ENCODE measurements at regions not wholly inside any gene's neighbourhood (a gene's known extent, or its start where the extent isn't known, plus 50 kb on each side); places are given as distances from the start of the nearest gene placed in this dataset.

DNA sequence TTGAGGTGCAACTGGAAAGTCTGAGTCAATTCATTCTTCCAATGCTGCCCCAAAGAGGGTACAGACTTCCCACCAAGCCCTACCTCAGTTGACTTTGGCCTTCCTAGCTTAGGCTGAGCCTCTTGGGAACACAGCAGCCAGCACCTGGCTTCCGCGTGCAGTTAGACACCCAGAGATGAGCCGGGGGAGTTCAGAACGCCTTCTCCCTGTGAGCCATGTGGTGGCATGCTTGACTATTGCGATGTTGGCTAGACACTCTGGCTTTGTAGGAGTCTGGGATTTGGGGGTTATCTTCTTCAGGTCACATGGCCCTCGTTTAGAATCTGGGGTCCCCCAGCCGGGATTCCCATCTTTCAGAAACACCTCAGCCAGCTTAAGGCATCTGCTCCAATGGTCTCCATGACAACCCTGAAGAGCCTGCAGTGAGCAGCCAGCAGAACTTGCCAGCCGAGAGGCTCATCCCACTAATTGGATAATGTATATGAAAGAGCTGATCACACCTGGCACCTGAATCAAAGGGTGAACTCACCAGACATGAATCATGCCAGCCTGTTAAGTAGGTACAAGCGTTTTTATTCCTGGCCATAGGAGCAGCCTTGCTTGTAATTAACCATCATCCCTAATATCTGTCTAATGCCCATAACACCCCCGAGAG lies 167.5 kb downstream of the SYK start:
- no peaks in the 10 kb centered on the region for H3K36me3 ChIP-seq (ENCODE audit: insufficient read depth, low read length)
- H3K4me1 ChIP-seq (ENCODE audit: insufficient read depth, low read length): peaks cover 16% of the 10 kb centered on the region
- no peak overlapping the region for H3K9ac ChIP-seq (ENCODE audit: low read depth, low read length)
- no peaks in the 10 kb centered on the region; the same call in 1 of the 2 replicates for H3K9me3 ChIP-seq (ENCODE audit: control insufficient read depth, insufficient read depth, low read length)

- Histone ChIP-seq H3K4me1 (ENCODE audit: insufficient read depth, low read length) (peaks cover 13% of the 10 kb centered on the region), H3K9me3 (ENCODE audit: control insufficient read depth, insufficient read depth, low read length) (no peaks in the 10 kb centered on the region; the same call in 1 of the 2 replicates), H3K9ac (ENCODE audit: low read depth, low read length) (no peak overlapping the region), H3K36me3 (ENCODE audit: insufficient read depth, low read length) (no peaks in the 10 kb centered on the region)
Measured at GRCh38 chr9:90970608-90971007, 169.0 kb downstream of the SYK start.

- no peaks in the 10 kb centered on the region; the same call in 1 of the 2 replicates for H3K9me3 ChIP-seq (ENCODE audit: control insufficient read depth, insufficient read depth, low read length)
- H3K4me1 ChIP-seq (ENCODE audit: insufficient read depth, low read length): peaks cover 7% of the 10 kb centered on the region
- H3K9ac ChIP-seq (ENCODE audit: low read depth, low read length): no peak overlapping the region
- no peaks in the 10 kb centered on the region for H3K36me3 ChIP-seq (ENCODE audit: insufficient read depth, low read length)
Measured at GRCh38 chr9:90972057-90972456, 170.4 kb downstream of the SYK start.

- H3K9me3 ChIP-seq (ENCODE audit: control insufficient read depth, insufficient read depth, low read length): no peaks in the 10 kb centered on the region
- no peaks in the 10 kb centered on the region for H3K4me1 ChIP-seq (ENCODE audit: insufficient read depth, low read length)
- H3K9ac ChIP-seq (ENCODE audit: low read depth, low read length): no peak overlapping the region
- H3K36me3 ChIP-seq (ENCODE audit: insufficient read depth, low read length): no peaks in the 10 kb centered on the region
Measured at GRCh38 chr9:90974016-90974415, 172.4 kb downstream of the SYK start.

DNA sequence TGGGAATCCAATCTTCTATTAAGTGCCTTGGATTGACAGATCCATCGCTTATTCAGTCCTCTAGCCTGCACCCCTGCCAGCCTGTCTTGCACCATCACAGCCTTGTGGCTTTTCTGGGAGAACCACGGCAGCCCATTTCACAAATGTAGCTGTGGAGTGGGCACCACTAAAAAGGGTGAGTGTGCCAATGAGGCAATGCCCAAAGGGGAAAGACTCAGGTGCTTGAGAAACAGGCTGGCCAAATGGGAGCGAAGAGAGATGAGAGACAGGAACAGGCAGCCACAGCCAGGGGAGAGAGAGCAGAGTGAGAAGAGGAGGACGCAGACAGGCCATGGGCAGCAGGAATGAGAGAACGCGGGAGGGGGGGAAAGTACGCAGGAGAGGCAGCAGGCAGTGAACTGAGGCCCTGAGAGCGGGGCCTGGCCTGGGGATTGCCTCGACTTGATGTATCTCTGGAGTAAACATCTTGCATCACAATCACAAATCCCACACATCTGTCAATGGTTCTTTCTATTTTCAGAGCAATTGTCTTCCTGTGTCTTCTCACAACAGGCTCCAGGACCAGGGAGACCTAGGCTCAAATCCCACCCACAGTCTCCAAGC lies 173.1 kb downstream of the SYK start:
- Histone ChIP-seq H3K9me3 (ENCODE audit: control insufficient read depth, insufficient read depth, low read length) (no peaks in the 10 kb centered on the region), H3K4me1 (ENCODE audit: insufficient read depth, low read length) (no peaks in the 10 kb centered on the region), H3K36me3 (ENCODE audit: insufficient read depth, low read length) (no peaks in the 10 kb centered on the region), H3K9ac (ENCODE audit: low read depth, low read length) (no peak overlapping the region)

DNA sequence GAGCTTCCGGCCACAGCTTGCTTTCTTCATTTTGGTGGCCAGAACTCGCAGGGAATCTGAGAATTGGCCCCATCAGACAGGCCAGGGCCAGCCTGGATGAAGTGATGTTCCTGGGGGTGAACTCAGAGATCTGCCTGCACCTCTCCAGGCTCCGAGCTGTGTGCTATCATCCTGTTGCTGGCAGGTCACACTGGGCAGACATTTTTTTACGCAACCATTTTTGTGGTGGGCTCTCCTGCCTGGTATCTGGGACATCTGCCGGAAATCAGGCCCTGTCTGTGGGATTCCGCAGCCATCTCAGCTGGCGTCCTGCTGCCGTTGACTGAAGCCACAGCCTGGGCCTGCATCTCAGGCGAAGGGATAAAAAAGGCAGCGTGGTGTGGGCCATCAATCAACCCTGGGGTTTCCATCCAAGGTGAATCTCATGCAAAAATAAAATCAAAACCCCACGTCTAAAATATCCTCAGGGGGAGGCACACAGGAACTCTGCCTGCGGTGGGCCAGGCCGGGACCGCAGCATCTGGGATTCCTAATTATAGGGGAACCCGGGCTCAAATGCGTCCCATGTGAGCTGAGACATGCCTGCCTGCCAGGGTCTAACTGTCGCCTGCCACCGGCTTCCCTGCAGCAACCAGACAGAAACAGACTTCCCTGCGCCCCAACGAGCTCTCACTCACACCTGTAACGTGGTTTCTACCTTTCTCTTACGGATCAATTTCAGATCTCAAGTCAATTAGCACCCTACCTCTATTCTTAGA lies 174.3 kb downstream of the SYK start:
- H3K36me3 ChIP-seq (ENCODE audit: insufficient read depth, low read length): no peaks in the 10 kb centered on the region
- no peak overlapping the region for H3K9ac ChIP-seq (ENCODE audit: low read depth, low read length)
- H3K4me1 ChIP-seq (ENCODE audit: insufficient read depth, low read length): no peaks in the 10 kb centered on the region
- H3K9me3 ChIP-seq (ENCODE audit: control insufficient read depth, insufficient read depth, low read length): no peaks in the 10 kb centered on the region

GRCh38 chr9:90979138-90979551 lies 177.5 kb downstream of the SYK start:
- no peak overlapping the region for H3K9ac ChIP-seq (ENCODE audit: low read depth, low read length)
- no peaks in the 10 kb centered on the region for H3K36me3 ChIP-seq (ENCODE audit: insufficient read depth, low read length)
- no peaks in the 10 kb centered on the region for H3K9me3 ChIP-seq (ENCODE audit: control insufficient read depth, insufficient read depth, low read length)
- no peaks in the 10 kb centered on the region for H3K4me1 ChIP-seq (ENCODE audit: insufficient read depth, low read length)

DNA sequence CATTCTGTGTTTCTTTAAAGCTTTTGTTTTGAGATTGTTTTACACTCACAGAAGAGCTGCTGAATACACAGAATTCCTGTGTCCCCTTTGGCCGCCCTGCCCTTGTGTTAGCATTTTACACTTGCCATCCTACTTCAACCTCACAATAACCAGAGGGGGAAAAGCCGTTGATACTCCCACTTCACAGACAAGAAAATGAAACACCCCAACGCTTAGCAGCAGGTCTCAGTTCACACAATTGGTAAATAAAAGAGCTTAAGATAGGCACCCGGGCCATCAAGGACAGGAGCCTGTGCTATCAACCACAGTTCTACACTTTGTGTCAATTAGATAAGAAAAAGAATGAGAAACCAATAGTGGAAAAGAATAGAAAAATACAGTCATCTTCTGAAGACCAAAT lies 178.0 kb downstream of the SYK start:
- H3K36me3 ChIP-seq (ENCODE audit: insufficient read depth, low read length): no peaks in the 10 kb centered on the region
- H3K9ac ChIP-seq (ENCODE audit: low read depth, low read length): no peak overlapping the region
- no peaks in the 10 kb centered on the region for H3K4me1 ChIP-seq (ENCODE audit: insufficient read depth, low read length)
- H3K9me3 ChIP-seq (ENCODE audit: control insufficient read depth, insufficient read depth, low read length): no peaks in the 10 kb centered on the region

- Histone ChIP-seq H3K9me3 (ENCODE audit: control insufficient read depth, insufficient read depth, low read length) (no peaks in the 10 kb centered on the region), H3K9ac (ENCODE audit: low read depth, low read length) (no peak overlapping the region), H3K4me1 (ENCODE audit: insufficient read depth, low read length) (no peaks in the 10 kb centered on the region), H3K36me3 (ENCODE audit: insufficient read depth, low read length) (no peaks in the 10 kb centered on the region)
Measured at GRCh38 chr9:90981726-90982125, 180.1 kb downstream of the SYK start.

DNA sequence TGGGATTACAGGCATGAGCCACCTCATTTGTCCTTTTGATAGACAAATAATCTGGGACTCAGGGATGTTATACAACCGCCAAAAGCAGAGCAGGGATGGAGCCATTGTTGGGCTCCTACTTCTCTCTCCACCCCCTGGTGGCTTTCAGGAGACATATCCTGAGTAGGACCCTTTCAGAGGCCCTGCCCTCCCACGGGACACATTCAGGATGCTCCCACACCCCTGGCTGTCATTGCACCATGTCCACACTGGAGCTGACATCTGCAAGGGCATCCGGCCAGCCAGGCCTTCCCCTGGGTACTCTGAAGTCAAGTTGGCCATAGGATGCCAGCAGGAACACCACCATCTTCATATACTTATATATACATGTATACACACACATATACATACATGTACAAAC lies 181.8 kb downstream of the SYK start:
- H3K4me1 ChIP-seq (ENCODE audit: insufficient read depth, low read length): no peaks in the 10 kb centered on the region
- H3K9me3 ChIP-seq (ENCODE audit: control insufficient read depth, insufficient read depth, low read length): no peaks in the 10 kb centered on the region
- no peak overlapping the region for H3K9ac ChIP-seq (ENCODE audit: low read depth, low read length)
- H3K36me3 ChIP-seq (ENCODE audit: insufficient read depth, low read length): no peaks in the 10 kb centered on the region

DNA sequence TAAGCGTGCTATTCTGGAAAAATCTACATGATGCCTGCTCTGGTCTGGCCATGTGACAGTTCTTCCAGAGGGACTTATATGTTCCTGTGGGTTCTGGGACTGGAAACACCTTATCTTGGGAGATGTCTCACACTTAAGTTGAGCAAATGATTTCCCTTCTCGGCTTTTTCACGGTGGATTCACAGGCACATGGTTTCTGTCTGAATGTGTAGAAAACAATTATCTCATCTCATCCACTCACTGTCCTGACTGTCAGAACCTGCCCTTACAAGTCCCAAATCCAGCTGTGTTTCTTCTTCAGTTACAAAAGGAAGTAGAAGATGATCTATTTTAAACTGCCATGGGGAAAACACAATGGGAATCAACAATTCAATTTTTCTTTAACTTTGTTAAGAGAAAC lies 184.0 kb downstream of the SYK start:
- Histone ChIP-seq H3K36me3 (ENCODE audit: insufficient read depth, low read length) (no peaks in the 10 kb centered on the region), H3K9ac (ENCODE audit: low read depth, low read length) (no peak overlapping the region), H3K9me3 (ENCODE audit: control insufficient read depth, insufficient read depth, low read length) (no peaks in the 10 kb centered on the region), H3K4me1 (ENCODE audit: insufficient read depth, low read length) (no peaks in the 10 kb centered on the region)

- Histone ChIP-seq H3K9ac (ENCODE audit: low read depth, low read length) (no peak overlapping the region), H3K9me3 (ENCODE audit: control insufficient read depth, insufficient read depth, low read length) (no peaks in the 10 kb centered on the region), H3K36me3 (ENCODE audit: insufficient read depth, low read length) (no peaks in the 10 kb centered on the region), H3K4me1 (ENCODE audit: insufficient read depth, low read length) (no peaks in the 10 kb centered on the region)
Measured at GRCh38 chr9:90986161-90986560, 184.5 kb downstream of the SYK start.

GRCh38 chr9:90987566-90987965 lies 185.9 kb downstream of the SYK start:
- H3K9ac ChIP-seq (ENCODE audit: low read depth, low read length): no peak overlapping the region
- no peaks in the 10 kb centered on the region for H3K4me1 ChIP-seq (ENCODE audit: insufficient read depth, low read length)
- H3K9me3 ChIP-seq (ENCODE audit: control insufficient read depth, insufficient read depth, low read length): no peaks in the 10 kb centered on the region
- no peaks in the 10 kb centered on the region for H3K36me3 ChIP-seq (ENCODE audit: insufficient read depth, low read length)

DNA sequence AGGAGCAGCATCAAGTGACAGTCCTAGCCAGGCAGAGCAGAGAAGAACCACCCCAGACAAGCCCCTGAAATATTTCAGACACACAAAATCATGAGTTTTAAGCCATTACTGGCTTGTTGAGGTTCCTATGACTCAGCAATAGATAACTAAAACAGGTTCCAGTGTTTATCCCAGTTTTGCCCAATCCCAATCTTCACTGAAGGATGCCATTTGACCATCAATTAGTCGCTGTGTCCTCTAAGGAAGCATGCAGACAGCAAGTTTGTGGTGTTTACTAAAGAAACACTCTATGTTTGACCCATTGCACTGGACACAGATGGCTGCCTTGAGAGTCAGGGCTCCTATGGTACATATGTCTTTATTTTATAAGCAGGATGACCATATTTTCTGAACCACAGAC lies 186.7 kb downstream of the SYK start:
- H3K36me3 ChIP-seq (ENCODE audit: insufficient read depth, low read length): no peaks in the 10 kb centered on the region
- H3K4me1 ChIP-seq (ENCODE audit: insufficient read depth, low read length): no peaks in the 10 kb centered on the region
- no peaks in the 10 kb centered on the region for H3K9me3 ChIP-seq (ENCODE audit: control insufficient read depth, insufficient read depth, low read length)
- H3K9ac ChIP-seq (ENCODE audit: low read depth, low read length): no peak overlapping the region

DNA sequence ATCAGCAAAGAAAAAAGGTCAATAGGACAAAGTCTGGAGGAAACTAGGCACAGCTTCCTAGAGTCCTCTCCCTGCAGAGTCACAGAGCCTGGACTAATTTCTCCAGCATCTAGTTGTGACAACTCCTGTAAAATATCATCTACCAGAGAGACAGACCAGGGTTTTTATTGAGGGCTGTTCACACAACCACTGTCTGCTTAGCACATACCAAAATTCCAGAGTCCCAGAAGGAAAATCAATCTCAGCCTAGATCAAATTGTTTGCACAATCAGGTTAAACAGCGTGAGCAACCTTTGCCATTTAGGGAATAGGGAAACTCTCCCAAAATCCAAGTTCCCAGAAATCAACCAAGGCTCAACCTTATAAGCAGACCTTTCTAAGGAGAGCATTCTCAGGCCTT lies 190.3 kb downstream of the SYK start:
- Histone ChIP-seq H3K9ac (ENCODE audit: low read depth, low read length) (no peak overlapping the region), H3K9me3 (ENCODE audit: control insufficient read depth, insufficient read depth, low read length) (no peaks in the 10 kb centered on the region), H3K36me3 (ENCODE audit: insufficient read depth, low read length) (no peaks in the 10 kb centered on the region), H3K4me1 (ENCODE audit: insufficient read depth, low read length) (no peaks in the 10 kb centered on the region)
